Erythroblast (primary cell): ENCODE measurements at regions not wholly inside any gene's neighbourhood (a gene's known extent, or its start where the extent isn't known, plus 50 kb on each side); places are given as distances from the start of the nearest gene placed in this dataset.

Experiments
- GATA1 ChIP-seq: IDR thresholded peaks from 2 replicates; pipeline ENCODE4 v1.6.1; 2011; ENCODE audit warnings: low read depth, mild to moderate bottlenecking, control low read depth, low read length, moderate library complexity
- POLR2A ChIP-seq: IDR thresholded peaks from 2 replicates; pipeline ENCODE4 v1.6.1; 2011; ENCODE audit warnings: mild to moderate bottlenecking, low read length

DNA sequence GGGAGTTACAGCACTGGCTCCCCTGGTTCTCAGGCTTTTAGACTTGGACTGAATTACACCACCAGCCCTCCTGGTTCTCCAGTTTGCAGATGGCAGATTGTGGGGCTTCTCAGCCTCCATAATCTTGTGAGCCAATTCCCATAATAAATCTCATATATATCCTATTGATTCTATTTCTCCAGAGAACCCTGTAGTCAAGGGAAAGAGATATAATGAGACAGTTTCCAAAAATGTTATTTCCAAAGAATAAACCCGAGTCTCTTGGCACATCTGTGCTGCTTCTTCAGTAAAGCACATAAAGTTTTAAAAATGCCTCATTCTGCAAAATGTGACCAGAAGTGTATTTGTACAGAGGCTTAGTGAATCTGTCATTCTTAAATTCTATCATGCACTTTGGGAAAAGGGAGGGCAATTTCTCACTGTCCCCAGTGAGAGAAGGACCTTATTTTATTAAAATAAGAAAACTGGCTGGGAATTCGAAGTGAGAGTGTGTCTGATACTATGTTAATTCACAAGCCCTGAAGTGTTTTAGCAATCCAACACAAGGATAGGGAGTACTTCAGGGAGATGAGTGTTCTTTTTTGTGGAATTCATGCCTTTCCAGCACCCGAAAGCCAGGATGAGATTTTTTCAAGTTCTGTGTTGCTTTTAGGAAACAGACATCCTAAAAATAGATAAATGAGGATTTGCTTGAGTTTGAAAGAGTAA is 282.4 kb upstream of the CHAC2 start:
- no peak for TF ChIP-seq POLR2A
- TF ChIP-seq GATA1, result no peak
